HPDE6-E6E7 (cell line): ENCODE measurements at regions not wholly inside any gene's neighbourhood (a gene's known extent, or its start where the extent isn't known, plus 50 kb on each side); places are given as distances from the start of the nearest gene placed in this dataset.

Experiments
- DNase-seq: peaks from one replicate; pipeline ENCODE4 v3.0.0; 2011; ENCODE audit warnings: missing footprints; ENCODE audit errors: extremely low spot score

DNA sequence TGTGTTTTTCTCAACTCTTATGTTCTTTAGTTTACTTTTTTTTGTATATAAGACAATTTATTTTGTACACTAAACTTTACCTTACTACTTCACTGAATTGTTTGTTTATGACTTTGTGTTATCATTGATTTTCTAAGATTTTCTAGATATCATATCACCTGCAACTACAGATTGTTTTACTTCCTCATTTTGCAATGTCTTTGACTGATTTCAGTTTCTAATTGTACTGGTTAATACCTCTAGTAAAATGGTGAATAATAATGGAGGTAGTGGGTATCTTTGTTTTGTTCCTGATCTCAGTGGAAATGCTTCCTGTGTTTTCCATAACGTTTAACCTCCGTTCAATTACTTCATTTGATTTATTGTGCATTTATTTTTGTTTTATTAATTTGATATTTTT is 490.2 kb downstream of the TLL1 start:
- no peak for DNase-seq

DNA sequence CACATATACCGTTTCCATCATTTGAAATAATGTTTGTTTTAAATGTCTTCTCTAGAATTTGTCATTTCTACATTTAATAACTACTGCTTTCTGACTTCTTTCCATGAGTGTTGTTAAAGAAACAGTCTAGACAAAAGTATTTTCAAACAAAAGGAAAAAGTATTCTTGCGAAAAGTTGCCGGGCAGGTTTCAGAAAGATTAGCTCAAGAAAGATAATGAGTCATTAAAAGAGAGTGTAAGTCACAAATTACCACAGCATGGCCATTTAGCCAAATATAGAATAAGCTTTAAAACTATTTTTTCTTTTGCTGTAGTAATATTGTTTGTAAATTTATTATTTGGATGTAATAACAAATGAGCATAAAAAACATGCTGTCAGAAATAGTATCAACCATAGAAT is 493.0 kb downstream of the TLL1 start:
- peak; percentile 4 for DNase-seq

DNA sequence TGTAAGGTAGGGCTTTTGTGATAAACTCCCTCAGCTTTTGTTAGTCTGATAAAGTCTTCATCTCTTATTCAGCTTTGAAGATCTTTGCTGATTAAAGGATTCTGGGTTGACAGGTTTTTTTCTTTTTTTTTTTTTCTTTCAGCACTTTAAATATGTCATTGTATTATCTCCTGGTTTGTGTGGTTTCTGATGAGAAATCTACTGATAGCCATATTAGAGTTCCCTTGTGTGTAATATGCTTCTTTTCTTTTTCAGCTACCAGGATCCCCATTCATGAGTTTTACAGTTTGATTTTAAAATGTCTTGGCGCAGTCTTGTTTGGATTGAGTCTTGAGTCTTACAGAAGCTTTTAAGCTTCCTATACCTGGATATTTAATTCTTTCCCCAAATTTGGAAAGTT is 504.5 kb downstream of the TLL1 start:
- no peak for DNase-seq

DNA sequence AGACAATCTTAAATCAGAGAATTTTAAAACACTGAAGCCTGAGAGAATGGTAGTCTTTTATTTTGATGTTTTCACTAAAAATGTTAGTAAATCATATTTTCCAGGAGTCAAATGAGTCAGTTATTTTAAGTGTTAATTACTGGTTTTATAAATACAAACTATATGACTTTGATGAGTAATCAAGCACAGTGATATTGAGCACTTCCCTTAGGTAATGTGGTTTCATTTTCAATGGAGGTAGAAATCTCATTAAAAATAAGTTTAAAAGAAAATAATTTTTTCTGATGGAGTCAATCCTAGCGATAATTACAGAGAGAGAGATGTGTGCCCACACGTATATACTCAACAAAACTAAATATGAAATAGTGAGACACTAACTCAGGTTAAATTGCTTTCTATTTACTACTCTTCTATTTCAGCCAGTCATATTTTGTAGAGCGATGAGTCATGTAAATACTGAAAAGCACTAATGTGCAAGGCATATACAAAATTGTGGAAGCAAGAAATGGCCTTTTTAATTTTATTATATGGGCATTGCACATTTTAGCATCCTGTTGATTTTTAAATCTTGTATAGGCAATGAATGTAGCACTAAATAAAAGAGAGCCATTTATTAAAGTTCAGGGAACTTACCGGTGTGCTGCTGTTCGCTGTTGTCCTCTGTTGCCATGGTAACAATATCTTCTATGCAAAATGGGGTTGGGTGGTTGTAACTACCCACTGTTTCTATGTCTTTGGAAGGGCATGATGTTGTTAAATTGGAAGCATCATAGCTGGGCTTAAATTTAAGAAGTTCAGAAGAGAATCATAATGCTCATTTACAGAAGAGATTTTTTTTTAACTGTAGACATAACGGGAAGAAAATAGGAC is 513.7 kb downstream of the TLL1 start:
- no peak for DNase-seq

DNA sequence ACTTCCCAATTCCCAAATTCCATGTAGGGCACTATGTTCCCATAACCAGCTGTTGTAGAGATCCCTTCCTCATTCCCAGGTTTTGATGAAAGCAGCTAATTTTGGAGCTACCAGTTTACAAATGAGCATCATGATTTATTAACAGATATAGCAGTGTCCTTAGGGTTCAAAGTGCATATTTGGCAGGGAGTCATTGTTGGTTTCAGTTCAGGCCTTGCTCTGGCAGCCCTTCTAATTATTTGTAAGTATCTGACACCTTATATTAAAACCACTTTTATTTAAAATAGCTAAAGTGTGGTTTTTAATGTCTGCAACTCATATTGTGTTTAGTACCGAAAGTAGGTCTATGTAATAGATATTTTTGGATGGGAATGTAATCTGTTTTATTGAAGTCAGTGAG is 518.5 kb downstream of the TLL1 start:
- no peak for DNase-seq

DNA sequence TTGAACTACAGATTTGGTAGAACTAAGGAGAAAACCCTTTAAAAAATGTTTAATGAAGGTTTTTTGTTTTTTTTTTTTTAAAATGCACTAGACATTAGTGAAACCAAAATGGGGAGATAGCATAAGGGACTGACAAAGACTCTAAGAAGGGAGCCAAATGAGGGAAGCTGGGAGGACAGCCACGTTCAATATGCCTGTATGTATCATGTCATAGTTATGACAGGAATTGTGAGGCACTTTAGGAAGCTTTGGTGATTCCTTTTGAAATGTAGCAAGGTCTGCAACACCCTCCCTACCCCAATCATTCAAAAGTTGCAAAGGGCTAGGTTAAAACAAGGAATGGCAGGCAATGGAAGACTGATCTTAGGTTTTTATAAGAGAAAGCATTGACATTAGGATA is 526.0 kb downstream of the TLL1 start:
- no peak for DNase-seq

DNA sequence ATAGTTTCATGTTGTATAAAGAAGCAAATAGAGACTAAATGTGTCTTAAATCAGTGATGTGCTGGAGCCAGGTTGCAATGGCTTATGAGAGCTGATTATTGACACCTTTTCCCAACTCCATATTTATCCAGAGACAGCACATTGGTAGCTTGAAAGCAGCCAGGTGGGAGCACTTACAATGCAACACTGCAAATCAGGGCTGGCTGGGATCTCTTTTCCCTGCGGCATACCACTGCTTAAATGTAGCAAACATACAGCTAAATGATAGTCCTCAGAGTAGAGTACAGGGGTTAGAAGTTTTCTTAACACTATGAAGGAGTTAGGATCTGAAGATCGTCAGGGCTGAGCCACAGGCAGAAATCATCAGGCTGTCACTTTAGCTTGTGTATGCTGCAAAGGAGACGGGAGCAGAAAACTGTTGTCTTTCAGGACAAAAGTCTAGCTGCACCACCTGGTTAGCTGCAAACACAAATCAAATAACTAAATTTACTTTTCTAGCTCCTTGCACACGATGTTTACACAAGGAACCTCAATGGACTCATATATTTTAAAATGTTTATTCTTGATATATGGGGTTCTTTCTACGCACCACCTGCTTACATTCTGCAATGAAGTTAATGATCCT is 527.3 kb downstream of the TLL1 start:
- DNase-seq = no peak

DNA sequence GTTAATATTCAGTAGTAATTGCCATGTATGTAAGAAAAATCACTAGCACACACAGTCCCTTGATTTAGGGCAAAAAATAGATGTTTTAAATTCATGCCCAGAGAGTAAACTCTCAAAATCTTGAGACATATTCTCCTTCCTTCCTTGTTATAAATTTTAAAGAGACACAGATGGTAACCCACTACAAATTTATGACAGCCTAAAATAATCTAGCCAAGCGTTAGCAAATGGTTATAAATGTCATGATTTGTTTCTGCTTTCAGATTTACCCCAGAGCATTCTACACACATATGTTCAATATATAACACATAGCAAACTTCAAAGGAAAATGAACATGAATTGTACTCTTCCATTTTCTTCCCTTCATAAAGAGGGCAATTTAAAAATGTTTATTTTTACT is 540.3 kb downstream of the TLL1 start:
- no peak for DNase-seq

DNA sequence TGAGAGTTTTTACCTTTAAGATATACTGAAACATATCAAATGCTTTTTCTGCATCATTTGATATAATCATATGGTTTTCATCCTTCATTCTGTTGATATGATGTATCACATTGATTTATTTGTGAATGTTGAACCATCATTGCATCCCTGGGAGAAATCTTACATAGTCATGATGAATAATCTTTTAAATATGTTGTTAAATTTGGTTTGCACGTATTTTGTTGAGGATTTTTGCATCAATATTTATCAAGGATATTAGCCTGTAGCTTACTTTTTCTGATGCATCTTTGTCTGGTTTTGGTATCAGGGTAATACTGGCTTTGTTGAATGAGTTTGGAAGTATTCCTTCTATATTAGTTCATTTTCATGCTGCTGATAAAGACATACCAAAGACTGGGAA is 541.4 kb downstream of the TLL1 start:
- DNase-seq = no peak

DNA sequence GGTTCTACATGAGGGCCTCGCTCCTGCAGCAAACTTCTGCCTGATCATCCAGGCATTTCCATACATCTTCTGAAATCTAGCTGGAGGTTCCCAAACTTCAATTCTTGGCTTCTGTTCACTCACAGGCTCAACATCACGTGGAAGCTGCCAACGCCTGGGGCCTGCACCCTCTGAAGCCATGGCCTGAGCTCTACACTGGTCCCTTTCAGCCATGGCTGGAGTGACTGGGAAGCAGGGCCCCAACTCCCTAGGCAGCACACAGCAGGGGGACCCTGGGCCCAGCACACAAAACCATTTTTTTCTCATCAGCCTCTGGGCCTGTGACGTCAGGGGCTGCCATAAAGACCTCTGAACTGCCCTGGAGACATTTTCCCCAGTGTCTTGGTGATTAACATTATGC is 542.7 kb downstream of the TLL1 start:
- no peak for DNase-seq

DNA sequence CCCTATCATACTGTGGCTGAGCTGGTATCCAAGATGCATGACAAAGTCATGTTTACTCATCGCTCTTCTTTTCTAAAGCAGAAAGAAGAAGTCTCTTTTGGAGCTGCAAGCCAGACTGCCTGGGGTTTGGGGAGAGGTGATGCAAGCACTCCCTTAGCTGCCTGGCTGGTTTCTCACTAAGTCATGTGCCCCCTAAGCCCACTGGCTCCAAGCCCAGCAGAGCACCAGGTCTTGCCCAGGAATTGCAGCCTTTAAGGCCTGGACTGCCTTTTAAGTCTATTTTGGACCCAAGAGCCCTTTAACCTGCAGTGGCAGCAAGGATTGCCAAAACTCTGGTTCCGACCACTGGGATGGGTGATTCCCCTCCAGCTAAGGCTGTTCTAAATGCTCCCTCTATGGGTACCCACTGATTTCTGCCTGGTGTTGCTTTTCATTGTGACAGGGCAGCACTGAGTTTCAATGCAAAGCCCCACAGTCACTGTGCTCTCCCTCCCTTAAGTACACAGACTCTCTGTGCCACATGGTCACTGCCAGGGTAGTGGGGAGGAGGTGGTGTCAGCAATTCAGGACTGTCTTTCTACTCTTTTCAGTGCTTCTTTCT is 548.6 kb downstream of the TLL1 start:
- DNase-seq = no peak

DNA sequence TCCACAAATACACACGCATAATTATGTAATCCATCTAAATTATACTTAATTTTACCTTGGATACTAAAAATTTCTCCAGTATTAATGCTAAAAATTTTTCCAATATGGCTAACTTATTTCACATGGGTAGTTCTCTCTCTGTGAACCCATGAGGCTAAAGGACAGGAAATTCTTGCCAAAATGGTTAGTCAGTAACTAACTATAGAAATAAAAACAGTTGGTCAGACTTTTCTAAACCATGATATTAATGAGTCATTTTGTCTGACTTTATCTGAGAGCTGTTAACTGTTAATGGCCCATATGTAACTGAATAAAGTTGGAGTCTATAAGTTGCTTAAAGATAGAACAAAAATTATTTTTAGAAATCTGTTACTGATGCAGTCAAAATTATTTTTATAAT is 549.4 kb downstream of the TLL1 start:
- no peak for DNase-seq

DNA sequence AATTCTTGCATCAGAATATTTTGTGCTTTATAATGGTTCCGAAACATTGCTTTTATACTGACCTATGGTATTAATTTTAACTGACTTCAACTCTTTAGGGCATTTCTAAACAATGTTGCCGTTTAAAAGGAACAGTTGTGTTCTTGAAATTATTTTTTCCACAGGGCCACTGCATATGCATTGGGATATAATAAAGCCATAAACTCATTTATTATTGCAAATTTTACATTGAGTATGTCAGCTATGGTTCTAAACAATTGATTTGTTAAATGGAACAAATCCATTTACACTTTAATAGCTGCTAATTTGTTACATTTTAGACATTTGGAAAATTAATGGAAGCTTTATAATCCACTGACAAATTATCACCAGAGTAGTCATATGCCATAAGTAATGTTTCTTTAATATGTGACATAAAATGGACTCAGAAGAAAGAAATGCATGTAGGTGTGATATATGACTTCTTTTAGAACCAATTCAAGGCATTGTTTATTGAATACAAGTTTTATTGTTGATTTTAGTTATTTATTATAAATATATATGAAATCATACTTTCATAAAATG is 553.3 kb downstream of the TLL1 start:
- DNase-seq = no peak

DNA sequence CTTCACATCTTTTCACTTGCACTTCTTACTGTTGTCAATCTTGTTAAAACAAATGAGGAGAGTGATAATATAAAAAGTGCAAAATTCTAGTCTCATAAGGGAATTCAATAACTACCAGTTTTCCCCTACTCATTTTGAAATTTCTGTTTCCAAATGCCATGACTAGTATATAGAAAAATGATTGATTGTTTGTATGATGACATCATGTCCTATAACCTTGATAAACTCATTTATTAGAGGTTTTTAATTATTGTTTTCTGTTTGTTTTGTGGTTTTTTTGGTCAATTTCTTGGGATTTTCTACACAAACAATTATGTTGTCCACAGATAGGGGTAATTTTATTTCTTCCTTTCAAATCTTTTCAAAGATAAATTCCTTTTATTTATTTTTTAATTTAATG is 559.1 kb downstream of the TLL1 start:
- no peak for DNase-seq

DNA sequence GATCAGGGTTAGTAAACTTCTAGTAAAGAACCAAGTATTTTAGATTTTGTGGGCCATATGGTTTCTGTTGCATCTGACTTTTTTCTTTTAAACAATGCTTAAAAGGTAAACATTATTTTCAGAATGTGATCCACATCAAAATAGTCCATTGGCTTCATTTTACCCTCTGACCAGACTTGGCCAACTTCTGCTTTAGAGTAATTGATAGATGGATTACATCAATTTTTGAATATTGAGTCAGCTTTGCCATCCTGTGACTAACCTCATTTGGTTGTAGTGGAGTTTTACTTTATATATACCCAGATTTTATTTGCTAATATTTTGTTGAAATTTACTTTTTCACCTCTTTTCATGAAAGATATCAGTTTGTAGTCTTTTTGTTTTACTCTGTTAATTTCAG is 559.8 kb downstream of the TLL1 start:
- DNase-seq = no peak

DNA sequence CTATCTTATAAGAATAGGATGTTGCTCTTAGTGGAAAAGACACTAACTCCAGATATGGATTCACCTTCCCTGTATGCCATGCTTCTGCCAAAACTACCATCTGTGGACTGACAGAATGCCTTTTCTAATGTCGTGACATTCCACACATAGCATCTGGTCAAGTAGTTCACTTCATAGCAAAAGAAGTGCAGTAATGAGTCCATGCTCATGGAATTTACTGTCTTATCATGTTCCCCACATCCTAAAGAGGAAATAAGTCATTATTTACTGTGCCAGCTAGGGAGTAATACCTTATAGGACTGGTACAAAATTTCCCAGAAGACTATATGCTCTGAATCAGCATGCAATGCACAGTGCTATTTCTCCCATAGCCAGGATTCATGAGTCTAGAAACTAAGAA is 562.4 kb downstream of the TLL1 start:
- DNase-seq = peak; percentile 12

DNA sequence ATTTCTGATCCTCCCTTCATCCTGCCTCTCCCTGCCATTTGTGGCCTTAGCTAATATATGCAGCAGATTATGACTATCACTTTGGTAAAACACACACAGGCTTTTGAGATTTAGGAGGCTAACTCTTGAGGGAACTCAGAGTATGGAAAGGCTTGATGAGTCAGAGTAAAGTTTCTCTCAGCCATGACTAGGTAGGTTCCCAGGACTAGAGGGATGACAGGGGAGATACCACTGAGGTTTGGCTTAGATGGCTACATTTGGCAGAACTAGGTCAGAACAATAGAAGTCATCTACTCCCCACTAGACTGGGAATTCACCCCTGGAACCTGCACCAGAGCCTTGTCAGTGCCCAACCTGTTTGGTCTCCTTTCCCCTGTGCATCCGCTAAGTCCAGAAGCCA is 585.7 kb downstream of the TLL1 start:
- DNase-seq = no peak

DNA sequence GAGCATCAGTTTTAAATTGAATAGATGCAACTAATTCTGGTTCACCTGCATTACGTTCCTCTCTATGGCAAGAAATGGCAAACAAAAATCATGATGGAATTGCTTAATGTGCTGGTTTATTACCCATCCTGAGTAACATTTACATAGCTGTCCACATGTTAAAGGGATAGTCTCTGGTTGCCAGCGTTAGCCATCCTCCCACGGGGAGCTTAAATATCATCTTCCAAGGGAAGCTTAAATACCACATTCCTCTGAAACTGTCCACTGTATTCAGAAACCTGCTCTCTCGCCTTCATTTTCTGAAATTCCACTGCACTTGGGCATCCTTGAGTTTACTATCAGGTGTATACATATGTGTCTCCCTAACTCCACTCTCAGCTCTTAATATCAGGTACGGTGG is 586.6 kb downstream of the TLL1 start:
- DNase-seq = no peak

DNA sequence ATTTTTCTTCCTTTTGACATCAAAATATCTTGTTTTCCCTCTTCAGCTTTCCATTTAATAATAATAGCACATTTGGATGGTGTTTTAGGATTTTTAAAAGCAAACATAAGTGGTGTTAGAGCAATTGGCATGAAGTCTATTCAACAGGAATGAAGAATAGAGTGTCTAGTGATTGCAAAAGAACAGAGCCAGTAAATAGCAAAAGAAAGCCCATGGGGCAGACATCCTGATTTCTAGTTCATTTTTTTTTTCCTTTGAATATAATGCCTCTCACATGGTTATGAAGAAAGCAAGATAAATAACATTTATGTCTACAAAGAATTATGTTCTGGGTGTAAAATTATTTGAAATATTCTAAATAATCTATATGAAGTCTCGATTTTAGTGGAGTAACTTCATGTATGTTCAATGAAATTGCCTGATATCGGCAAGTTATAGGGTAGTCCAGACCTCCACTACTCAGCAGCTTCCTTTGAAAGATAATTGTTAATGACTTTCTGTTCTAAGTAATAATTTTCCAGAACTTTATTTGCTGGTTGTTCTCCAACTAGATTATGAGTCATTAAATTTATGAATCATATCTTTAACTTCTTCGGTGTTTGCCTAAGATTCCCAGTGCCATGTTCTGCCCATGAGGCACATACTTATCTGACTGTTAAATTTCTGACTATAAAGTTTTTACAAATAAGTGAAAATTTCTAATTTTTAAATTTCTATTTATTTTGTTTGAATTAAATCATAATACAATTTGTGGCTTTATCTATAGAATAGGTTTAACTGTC is 587.9 kb downstream of the TLL1 start:
- peak; percentile 13 for DNase-seq

DNA sequence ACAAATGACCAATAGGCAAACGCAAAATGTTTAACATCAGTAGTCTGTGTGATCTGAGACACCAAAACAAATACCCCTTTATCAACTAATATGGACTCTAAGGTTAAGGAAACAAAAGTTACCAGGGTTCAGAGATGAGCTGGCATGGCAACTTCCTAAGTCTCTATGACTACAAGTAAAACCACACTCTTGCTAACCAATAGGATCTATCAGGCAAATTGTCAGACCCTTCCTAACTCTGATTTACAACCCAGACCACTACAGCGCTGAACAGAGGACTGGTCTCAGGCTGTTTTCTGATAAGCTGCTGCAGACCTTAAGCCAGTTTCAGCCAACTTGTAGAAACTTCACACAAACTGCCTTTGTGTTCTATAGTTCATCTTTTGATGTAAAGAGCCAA is 608.0 kb downstream of the TLL1 start:
- no peak for DNase-seq

DNA sequence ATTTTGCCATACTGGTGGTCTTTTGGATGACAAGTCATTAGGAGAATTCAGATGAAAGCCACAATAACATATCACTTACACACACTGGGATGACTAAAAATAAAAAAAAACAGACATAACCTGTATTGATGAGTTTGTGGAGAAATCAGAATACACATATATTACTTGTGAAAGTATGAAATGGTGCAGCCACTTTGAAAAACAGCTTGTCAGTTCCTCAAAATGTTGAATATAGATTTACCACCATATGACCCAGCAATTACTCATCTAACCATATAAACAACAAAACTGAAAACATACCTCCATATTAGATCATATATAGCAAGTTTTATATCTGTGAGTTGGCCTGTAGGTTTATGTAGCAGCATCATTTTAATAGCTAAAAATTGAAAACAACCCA is 608.7 kb downstream of the TLL1 start:
- DNase-seq = no peak

DNA sequence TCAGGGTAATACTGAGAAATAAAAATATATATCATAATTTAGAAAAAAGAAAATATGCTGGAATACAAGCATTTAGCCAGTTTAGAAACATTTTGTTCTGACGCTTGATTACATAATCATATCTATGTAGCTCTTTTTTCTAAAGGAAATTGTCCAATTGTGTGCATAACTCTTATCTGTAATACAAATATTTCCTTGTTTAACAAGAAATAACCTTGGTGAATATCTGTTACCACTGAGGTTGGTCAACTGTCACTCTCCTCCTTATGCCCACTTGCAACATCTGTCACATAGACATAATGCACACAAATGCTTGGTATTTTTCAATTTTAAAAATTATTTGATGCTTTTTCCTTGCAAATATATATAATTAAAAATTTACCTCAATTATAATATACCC is 609.7 kb downstream of the TLL1 start:
- no peak for DNase-seq
